UCSD-AML1 (cell line): ENCODE measurements at regions not wholly inside any gene's neighbourhood (a gene's known extent, or its start where the extent isn't known, plus 50 kb on each side); places are given as distances from the start of the nearest gene placed in this dataset.
"Not testable (repeated sequence)": the region's sequence is repeated elsewhere in the genome, so short reads cannot be mapped to it uniquely, and the experiment has no call there.

Experiments
- DNase-seq: peaks from one replicate; lab custom pipeline; 2025; ENCODE audit not compliant: unreplicated experiment; lab: John Stamatoyannopoulos, UW

DNA sequence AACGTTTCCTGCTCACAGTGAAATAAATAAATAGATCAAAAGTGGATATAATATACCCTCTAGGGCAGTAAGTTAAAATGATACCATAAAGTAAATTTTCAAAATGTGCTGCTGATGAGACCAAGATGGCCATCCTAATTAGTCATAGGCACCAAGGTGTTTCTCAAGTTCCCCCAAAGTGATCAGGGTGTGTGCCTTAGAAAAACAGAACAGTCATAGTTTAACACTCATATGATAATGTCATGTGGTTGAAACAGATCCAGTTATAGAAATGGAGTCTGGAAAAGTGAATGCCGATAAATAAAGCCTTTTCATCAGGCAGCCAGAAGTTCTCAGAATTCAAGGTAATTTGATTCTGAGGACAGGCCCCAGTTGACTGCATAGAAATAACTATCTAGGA is 161.5 kb upstream of the CDKN2B start:
- no peak for DNase-seq

DNA sequence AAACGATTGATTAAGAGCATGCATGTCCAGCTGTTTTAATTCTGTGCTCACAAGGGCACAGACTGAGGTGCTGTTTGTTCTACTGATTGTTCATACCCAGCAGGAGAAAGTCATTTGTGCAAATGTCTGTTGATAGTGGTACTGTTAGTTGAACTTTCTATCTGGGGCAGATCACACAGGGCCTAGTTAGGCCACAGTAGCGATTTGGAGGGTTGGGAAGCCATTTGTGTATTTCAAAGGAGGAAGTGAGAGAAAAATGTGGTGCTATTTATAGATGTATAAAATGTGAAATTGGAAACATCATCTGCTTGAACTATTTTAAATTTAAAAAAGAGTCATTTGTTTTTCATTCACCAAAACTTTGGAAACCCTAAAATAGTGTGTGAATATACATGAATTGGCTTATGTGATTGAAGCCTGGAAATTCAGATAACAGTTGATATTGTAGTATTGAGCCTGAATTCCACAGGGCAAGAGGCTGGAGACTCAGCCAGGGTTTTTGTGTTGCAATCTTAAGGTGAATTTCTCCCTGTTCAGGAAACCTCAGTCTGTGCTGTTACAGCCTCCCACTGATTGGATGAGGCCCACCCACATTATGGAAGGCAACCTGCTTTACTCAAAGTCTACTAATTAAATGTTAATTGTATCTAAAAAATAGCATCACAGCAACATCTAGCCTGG is 162.0 kb upstream of the CDKN2B start:
- peak; percentile 9 for DNase-seq

DNA sequence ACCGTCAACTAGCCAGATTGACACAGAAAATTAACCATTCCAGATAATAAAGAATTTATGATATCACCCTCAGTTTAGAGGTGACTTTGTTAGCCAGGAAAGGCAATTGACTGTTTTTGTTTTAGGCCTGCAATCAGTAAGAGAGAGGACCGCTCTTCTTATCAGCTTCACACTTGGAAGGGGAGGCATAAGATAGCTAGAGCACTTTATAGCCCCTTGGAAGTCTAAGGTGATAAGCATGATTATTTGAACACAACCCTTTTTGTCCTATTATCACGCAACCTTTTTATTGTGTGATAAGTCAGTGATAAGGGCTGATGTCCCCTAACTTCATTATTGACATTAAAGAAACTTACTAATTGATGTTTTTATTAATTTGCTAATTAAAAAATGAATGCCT is 162.6 kb upstream of the CDKN2B start:
- DNase-seq, result no peak

DNA sequence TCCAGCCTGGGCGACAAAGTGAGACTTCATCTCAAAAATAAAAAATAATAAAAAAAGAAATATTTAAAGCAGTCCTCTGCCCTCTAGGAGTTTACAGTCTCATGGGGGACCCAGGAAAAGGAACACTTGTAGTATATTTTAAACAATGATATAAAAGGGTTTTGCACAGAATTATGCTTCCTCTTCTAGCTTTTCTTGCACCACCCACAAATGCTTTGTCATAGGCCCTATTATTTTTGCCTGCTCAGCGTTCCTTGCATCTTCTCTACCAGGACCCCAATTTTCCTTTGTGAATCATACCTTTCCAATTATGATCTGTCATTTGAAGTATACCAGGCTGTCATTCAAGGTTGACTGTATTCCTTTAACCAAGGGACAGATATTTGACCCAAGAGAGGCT is 164.8 kb upstream of the CDKN2B start:
- DNase-seq, result no peak

DNA sequence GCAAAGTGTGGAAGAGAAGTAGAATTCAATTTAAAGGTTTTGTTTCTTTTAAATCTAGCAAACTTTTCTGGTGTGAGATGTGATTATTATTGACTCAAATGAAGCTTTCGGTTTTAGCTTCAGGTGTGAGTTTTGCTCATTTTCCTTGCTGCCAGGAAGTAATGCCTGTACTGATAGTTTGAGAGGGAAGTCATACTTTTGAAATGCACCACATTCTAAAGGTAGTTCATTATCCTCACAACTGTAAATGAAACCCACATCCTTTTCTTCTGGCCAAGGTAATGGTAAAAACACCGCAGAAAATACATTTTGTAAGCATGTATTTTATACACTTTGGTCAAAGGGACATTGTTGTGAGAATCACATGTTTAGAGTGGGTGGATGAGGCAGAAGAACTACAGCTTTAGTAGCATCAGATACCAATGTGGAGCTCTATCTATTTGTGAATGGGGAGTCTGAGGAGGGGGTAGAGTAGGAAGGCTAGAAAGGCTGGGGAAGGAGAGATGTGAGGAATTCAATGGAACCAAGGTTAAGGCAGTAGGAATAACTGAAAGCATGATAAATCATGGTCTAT is 167.0 kb upstream of the CDKN2B start:
- no peak for DNase-seq

DNA sequence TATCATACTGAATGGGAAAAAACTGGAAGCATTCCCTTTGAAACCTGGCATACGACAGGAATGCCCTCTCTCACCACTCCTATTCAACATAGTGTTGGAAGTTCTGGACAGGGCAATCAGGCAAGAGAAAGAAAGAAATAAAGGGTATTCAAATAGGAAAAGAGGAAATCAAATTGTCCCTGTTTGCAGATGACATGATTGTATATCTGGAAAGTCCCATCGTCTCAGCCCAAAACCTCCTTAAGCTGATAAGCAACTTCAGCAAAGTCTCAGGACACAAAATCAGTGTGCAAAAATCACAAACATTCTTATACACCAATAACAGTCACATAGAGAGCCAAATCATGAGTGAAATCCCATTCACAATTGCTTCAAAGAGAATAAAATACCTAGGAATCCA is 171.9 kb upstream of the CDKN2B start:
- not testable (repeated sequence) for DNase-seq

DNA sequence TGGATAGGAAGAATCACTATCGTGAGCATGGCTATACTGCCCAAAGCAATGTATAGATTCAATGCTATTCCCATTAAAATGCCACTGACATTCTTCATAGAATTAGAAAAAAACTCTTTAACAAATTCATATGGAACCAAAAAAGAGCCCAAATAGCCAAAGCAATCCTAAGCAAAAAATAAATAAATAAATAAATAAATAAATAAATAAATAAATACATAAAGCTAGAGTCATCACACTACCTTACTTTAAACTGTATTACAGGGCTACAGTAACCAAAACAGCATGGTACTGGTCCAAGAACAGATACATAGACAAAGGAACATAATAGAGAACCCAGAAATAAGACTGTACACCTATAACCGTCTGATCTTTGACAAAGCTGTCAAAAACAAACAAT is 180.4 kb upstream of the CDKN2B start:
- DNase-seq, result no peak

DNA sequence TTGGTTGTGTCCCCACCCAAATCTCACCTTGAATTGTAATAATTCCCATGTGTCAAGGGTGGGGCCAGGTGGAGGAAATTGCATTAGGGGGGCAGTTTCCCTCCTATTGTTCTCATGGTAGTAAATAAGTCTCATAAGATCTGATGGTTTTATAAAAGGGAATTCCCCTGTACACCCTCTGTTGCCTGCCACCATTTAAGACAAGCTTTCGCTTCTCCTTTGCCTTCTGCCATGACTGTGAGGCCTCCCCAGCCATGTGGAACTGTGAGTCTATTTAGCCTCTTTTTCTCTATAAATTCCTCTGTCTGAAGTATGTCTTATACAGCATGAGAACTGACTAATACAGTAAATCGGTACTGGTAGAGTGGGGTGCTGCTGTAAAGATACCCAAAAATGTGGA is 187.9 kb upstream of the CDKN2B start:
- DNase-seq, result not testable (repeated sequence)

DNA sequence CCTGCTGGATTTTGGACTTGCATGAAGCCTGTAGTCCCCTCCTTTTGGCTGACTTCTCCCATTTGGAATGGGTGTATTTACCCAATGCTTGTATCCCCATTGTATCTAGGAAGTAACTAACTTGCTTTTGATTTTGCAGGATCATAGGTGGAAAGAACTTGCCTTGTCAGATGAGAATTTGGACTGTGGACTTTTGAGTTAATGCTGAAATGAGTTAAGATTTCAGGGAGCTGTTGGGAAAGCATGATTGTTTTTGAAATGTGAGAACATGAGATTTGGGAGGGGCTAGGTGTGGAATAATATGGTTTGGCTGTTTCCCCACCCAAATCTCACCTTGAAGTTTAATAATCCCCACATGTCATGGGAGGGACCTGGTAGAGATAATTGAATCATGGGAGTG is 189.6 kb upstream of the CDKN2B start:
- no peak for DNase-seq

DNA sequence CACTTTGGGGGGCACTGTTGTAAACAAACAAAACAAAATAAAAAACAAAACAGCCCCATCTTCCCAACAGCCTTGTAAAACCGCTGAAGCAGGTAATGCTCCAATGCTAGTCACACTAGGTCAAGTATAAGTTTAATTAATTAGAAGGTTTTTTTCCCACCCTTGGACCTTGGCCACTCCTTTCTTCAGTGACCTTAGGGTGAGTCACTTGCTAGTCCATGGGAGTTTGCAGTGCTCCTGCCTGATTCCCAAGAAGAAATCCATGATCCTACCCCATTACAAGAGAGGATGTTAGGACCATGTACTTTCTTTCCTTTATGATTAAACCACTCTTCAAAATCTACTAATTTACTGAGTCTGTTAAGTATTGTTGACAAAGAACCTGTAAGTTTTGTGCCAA is 192.2 kb upstream of the CDKN2B start:
- DNase-seq, result no peak

DNA sequence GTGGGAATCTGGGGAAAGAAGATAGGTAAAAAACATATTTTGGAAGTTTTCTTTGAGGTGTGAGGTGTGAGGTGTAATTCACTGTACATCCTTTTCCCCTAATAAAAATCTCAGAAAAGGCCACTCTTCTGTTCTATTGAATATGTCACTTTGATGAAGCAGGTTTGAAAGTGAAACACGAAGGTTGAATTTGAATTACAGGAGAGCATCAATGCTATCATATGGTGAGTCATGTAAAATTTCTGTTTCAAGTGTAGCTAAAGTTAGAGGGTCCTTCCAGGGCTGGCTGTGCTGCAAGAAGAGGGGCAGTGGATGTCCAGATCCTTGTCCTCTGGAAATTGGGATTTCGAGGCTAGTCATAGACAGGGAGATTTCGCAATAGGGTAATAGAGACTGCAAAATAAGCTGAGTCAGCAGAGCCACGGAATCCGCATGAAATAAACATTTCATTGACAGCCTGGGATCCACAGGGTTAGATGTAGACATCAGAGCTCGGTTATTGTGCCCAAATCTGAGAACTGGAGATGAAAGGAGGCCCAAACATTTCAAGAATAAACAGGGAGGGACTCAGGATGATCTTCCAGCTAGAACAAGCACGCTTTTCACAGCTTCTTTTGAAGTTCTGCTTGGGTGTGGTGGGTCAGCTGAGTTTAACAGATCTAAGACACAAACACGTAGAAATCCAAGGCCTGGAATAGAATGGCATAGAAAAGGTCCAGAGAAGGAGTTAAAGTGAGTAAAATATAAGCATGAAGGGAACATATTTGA is 194.4 kb upstream of the CDKN2B start:
- no peak for DNase-seq

DNA sequence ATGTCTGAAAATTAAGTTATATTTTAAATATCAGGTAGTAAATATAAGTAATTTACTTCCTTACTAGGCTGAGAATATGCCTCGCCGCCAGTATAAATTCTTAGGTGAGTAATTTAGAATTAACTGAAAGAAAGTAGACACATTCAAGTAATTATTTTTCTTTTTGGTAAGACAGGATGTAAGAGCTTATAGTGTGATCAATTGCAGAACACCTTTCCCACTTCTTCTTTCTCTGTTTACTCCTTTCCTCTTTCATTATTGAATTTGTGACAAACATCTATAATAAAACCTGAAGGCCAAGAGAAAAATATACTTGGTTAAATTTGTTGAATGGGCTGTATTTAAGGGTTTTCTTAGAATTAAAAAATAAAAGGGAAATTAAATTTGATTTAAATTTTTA is 195.1 kb upstream of the CDKN2B start:
- DNase-seq, result no peak

DNA sequence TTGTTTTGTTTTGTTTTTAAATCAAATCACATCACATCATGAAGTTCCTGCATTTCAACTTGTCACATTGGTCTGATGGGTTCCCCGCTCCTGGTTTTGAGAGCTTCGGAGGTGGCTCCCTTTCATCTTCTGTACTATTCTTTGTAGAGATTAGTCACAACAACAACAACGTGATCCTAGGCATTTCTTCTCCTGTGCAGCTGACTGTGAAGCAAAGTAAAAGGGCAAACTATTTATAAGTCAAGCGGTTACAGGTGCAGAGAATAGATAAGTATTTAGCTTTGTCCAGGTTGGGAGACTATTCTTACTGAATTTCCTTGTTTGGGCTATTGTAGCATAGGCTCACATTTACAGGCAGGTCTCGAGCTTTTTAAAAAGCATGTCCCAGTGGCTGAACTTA is 197.7 kb upstream of the CDKN2B start:
- DNase-seq, result no peak

DNA sequence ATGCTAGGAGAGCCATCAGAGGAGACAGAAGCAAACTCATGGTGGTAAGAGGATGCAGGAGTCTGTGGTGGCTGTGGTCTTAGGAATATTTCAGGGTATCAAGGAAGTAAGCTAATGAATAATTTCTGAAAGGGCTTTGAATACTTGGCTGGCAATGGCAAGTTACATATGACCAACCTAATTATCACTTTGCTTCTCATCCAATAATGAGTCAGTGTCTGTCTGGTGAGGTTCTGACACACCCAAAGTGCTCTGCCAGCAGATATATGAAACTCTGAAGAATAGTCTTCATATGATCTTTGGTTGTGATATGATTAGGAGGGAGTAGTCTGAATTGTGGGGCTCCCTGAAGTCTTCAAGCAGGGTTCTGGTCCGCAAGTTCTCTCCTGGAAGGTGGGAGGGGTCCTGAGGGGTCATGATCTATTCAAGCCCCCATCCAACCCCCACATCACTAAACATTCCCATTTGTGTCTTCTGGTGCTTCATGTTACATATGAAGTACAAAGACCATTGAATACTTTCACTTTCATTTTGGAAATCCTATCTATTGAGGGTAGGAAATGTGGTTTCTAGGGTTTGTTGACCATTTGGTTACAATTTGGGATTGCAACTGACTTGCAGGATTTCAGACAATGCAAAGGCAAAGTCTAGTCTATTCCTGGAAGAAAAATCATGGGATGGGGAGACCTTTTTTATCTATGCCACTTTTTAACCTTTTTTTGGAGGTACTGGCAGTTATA is 199.9 kb upstream of the CDKN2B start:
- peak; percentile 10 for DNase-seq

DNA sequence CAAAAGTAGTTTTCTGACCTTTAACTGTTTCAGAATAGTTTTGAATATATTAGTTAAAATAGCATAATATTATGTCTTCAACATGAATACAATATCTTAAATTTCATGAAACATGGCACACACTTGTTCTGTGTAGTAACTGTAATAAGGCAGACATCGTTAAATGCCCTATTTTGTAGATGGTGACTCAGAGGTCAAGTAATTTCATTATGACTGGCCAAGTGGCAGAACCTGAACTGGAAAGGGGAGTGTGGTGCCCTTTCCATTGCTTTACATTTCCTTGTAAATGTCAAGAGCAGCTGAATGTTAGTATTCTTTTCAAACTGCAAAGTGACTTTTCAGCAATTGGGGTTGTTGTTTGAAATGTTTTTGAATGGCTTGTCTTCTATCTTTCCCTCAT is 201.2 kb upstream of the CDKN2B start:
- DNase-seq, result no peak

DNA sequence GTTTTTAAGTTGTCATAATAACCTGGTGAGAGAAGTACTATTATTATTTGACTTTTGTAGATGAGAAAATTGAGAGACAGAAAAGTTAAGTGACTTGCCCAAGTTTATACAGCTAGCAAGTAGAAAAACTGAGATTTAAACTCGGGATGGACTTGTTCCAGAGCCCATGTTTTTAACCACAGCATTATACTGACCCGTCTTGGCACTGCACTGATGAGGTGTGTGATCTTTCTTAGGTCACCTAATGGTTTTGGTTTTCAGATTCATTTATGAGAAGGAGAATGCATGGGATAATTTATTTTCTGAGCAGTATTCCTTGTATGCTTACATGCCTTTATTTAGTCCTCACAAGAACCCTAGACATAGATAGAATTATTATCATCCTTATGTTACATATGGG is 201.8 kb upstream of the CDKN2B start:
- DNase-seq, result no peak

DNA sequence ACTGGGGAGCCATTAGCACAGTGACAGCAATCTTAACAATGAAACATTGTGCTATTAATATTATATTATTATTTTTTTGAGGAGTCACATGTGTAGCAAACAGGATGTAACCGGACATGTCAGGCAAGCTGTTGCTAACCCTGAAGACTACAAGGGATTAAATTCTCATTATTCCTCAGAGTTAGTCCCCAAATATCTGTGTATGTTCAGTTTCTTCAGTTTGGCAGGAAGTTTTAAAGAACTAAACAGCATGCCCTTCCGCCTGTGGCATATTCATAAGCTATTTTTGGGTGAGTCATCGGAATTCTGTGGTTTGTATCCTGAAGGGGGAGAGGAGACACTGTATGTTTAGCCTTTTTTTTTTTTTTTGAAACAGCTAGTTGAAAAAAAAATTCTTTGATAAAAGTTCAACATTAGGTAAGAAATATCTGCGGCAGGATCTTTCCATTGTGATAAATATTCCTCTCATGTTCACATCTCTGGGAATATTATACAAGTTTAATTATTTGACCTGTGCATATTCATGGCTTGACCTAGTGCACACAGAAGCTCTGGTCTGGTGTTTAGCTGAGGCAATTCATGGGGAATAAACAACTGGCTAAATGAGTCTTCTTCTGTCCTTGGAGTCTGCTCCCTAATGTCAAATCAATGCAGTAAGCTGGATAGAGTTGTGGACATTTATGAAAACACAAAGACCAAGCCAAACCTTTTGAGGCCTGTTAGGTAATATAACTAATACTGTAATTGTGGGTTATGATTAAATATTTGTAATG is 202.7 kb upstream of the CDKN2B start:
- DNase-seq, result peak; percentile 11

DNA sequence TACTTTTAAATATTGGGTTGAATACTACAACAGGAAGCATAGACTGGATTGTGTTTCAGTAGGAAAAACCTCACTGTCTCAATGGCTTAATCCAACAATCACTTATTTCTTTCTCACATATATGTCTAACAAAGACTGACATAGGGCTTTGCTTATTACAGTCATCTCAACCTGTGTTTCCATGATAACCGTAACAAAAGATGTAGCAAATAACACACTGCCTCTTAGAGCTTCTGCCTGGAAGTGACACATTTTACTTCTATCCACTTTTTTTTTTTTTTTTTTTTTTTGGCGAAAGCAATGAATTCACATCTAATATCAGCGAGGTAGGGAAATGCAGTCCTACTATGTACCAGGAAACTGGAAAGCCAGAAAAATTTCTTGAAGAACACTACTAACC is 204.9 kb upstream of the CDKN2B start:
- DNase-seq, result no peak

DNA sequence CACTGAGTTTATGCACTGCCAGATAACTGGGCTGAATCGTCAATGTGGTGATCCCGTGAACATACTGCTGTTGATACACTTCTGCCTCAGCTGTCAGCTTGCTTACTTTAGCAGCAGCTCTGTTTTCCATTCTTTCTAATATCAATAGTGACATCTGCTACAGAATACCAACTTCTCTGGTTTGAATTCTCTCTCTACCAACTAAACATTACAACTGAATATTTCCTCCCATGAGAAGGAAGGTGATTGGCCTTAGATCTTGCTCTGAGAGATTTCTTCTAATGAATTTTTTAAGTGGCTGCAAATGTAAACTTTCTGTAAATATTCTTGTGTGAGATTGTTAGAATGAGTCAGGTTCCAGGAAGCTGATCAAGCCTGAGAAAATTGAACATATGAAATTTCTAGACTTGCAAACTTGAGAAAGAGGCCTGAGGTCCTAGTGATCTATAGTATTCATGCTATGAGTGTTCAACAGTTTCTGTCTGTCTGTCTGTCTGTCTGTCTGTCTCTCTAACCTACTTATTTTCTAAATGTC is 205.5 kb upstream of the CDKN2B start:
- no peak for DNase-seq

DNA sequence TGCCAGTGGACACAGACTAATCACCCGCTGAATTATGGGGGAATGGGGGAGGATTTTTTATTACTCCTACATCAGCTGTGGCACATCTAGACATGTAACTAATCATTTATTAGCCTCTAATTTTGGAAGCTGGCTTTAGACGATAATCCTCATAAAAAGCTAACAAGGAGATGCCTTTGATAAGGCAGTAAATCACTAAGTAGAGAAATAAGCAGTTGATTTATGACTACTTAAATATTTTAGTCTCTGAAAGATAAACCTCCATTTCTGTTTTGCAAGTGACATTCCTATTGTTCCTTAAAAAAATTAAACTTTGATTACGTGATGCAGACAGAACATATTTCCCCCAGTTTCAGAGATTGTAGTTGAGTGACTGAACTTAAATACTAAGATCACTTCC is 206.4 kb upstream of the CDKN2B start:
- DNase-seq, result no peak

DNA sequence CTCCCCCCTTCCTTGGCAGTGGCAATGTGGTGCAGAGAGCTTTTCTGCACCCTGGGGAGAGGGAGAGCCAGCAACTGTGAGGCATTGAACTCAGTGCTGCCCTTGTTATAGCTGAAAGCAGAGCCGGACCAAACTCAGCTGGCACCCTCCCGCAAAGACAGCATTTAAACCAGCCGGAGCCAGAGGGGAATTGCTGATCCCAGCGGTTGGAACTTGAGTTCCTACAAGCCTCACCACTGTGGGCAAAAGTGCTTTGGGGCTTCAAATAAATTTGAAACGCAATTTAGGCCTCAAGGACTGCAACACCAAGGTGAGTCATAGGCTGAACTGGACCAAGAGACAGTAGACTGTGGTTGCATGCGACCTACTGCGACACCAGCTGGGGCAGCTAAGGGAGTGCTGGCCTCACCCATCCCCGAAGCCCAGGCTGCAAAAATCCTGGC is 207.6 kb upstream of the CDKN2B start:
- DNase-seq, result peak; percentile 6
